ENCODE measurements at regions not wholly inside any gene's neighbourhood (a gene's known extent, or its start where the extent isn't known, plus 50 kb on each side); places are given as distances from the start of the nearest gene placed in this dataset.

DNA sequence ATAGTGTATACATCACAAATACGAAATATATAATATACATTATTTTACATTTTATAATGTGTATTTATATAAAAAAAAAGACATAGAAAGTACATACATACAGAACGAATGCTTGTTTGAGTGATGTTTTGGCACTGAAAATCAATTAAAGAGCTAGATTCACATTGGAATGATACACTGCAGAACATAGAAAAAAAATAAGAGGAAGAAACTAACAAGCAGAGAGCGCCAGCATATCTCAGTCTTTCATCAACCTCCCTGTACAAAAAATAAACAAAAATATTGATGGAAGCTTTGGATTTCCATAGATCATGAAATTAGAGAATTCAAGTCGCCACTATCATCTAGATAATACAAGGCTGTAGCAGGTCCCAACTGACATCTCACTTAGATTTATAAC is 420.6 kb downstream of the CENPC start:
- Histone ChIP-seq H3K27ac (no peak overlapping the region), H3K4me3 (no peak overlapping the region), H3K36me3 (ENCODE audit: insufficient read depth in 1 of 2, low read depth in 1 of 2) (no peaks in the 10 kb centered on the region), H3K27me3 (ENCODE audit: insufficient read depth in 3 of 3, low read length in 2 of 3) (no peaks in the 10 kb centered on the region), H3K4me1 (no peaks in the 10 kb centered on the region), H3K9me3 (no peaks in the 10 kb centered on the region)
- TF ChIP-seq CTCF (IDR thresholded peaks at IDR 0.05), result no peak
- DNase-seq (no peak), ATAC-seq (no peak)
- intact Hi-C loops (cut with DNase I), result no loop called here
- 70 to 75% (median 74%) methylated on average over 4 of the region's 4 CpGs for WGBS, 3 donors

DNA sequence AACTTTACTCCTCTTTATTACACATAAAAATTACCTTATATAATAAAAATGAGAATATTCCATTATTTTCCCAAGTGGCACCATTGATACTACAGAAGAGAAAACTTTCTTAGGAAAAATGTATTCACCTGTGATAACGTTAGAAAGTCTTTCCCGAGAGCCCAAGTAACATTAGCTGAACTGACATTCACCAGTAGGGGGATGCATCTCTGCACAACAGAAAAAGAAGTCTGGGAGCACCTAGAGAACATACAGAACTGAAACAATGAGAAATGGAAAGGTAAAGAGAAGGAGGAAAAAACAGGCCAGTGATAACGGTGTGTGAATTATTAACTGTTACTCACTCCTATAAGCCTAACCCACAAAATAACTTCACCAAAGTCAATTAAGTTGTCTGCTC is 423.3 kb downstream of the CENPC start:
- intact Hi-C loops (cut with DNase I), result no loop called here
- ATAC-seq (no peak), DNase-seq (no peak)
- Histone ChIP-seq H3K4me1 (no peaks in the 10 kb centered on the region), H3K27me3 (ENCODE audit: insufficient read depth in 3 of 3, low read length in 2 of 3) (no peaks in the 10 kb centered on the region), H3K9me3 (no peaks in the 10 kb centered on the region), H3K36me3 (ENCODE audit: insufficient read depth in 1 of 2, low read depth in 1 of 2) (no peaks in the 10 kb centered on the region), H3K4me3 (no peak overlapping the region), H3K27ac (no peak overlapping the region)
- 36 to 49% (median 44%) methylated on average over 3 of the region's 3 CpGs for WGBS, 3 donors
- no peak for TF ChIP-seq CTCF (IDR thresholded peaks at IDR 0.05)

DNA sequence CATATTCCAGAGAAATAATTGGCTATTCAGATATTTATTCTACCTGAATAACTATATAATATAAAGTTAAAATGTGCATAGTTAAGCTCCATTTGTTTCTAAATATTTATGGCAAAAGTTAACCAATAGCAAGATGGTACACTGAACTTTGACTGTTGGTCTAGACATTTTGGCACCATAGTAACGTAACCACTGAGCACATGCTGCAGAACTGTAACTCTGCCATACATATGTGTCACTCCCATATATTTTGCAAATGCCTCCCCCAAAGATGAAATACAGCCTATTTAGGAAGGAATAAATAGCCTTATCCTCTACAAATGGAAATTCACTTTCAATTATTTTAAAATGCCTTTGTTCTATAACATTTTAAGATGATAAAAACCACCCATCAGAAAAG is 424.9 kb downstream of the CENPC start:
- intact Hi-C loops (cut with DNase I), result no loop called here
- TF ChIP-seq CTCF (IDR thresholded peaks at IDR 0.05), result no peak

GRCh38 chr4:67109276-67109675 is 436.0 kb downstream of the CENPC start:
- H3K27ac ChIP-seq, result no peak overlapping the region
- no peak overlapping the region for H3K4me3 ChIP-seq
- no peaks in the 10 kb centered on the region for H3K9me3 ChIP-seq
- no peak for DNase-seq
- no peaks in the 10 kb centered on the region for H3K4me1 ChIP-seq
- TF ChIP-seq CTCF (IDR thresholded peaks at IDR 0.05), result no peak
- intact Hi-C loops (cut with DNase I), result no loop called here
- H3K36me3 ChIP-seq (ENCODE audit: insufficient read depth in 1 of 2, low read depth in 1 of 2), result no peaks in the 10 kb centered on the region
- H3K27me3 ChIP-seq (ENCODE audit: insufficient read depth in 3 of 3, low read length in 2 of 3), result no peaks in the 10 kb centered on the region
- ATAC-seq, result no peak

More for the DNA sequence above, 424.9 kb downstream of the CENPC start:
- no peak overlapping the region for H3K4me3 ChIP-seq
- H3K9me3 ChIP-seq, result no peaks in the 10 kb centered on the region
- DNase-seq (no peak), ATAC-seq (no peak)
- no peak overlapping the region for H3K27ac ChIP-seq
- H3K27me3 ChIP-seq (ENCODE audit: insufficient read depth in 3 of 3, low read length in 2 of 3), result no peaks in the 10 kb centered on the region
- H3K4me1 ChIP-seq, result no peaks in the 10 kb centered on the region
- H3K36me3 ChIP-seq (ENCODE audit: insufficient read depth in 1 of 2, low read depth in 1 of 2), result no peaks in the 10 kb centered on the region
- WGBS, 3 donors, result 56 to 65% (median 58%) methylated on average over 1 of the region's 1 CpG

- no peaks in the 10 kb centered on the region for H3K27me3 ChIP-seq (ENCODE audit: insufficient read depth in 3 of 3, low read length in 2 of 3)
- H3K9me3 ChIP-seq, result no peaks in the 10 kb centered on the region
- intact Hi-C loops (cut with DNase I), result no loop called here
- no peak for TF ChIP-seq CTCF (IDR thresholded peaks at IDR 0.05)
- no peak for DNase-seq
- no peak overlapping the region for H3K27ac ChIP-seq
- ATAC-seq, result no peak
- H3K4me3 ChIP-seq, result no peak overlapping the region
- no peaks in the 10 kb centered on the region for H3K36me3 ChIP-seq (ENCODE audit: insufficient read depth in 1 of 2, low read depth in 1 of 2)
- WGBS, 3 donors, result 34 to 55% (median 36%) methylated on average over 3 of the region's 3 CpGs
- H3K4me1 ChIP-seq, result no peaks in the 10 kb centered on the region
These were observed 438.3 kb downstream of the CENPC start for GRCh38 chr4:67106861-67107460.
